BE2C (cell line): ENCODE measurements at regions not wholly inside any gene's neighbourhood (a gene's known extent, or its start where the extent isn't known, plus 50 kb on each side); places are given as distances from the start of the nearest gene placed in this dataset.

Experiments
- DNase-seq: peaks from one replicate; pipeline ENCODE4 v3.0.0-alpha.2; 2020
- H3K27me3 ChIP-seq: fragments of 250-450 bp; sonication (Bioruptor Pico); 2 replicates; pipeline ENCODE4 v1.5.1; 2020; ENCODE audit warnings: mild to moderate bottlenecking
- H3K36me3 ChIP-seq: fragments of 250-450 bp; sonication (Bioruptor Pico); 2 replicates; pipeline ENCODE4 v1.5.1; 2020; ENCODE audit warnings: mild to moderate bottlenecking
- H3K4me1 ChIP-seq: fragments of 250-450 bp; sonication (Bioruptor Pico); 2 replicates; pipeline ENCODE4 v1.5.1; 2020
- H3K4me3 ChIP-seq: 2 replicates; pipeline ENCODE4 v1.5.1; 2011; ENCODE audit warnings: low read depth, low read length
- H3K9me3 ChIP-seq: fragments of 250-450 bp; sonication (Bioruptor Pico); 2 replicates; pipeline ENCODE4 v1.5.1; 2020
- TF ChIP-seq, protein P1 (sequence below): IDR thresholded peaks from 2 replicates; pipeline ENCODE4 v1.5.1; 2012; ENCODE audit warnings: mild to moderate bottlenecking, low read depth, low read length

DNA sequence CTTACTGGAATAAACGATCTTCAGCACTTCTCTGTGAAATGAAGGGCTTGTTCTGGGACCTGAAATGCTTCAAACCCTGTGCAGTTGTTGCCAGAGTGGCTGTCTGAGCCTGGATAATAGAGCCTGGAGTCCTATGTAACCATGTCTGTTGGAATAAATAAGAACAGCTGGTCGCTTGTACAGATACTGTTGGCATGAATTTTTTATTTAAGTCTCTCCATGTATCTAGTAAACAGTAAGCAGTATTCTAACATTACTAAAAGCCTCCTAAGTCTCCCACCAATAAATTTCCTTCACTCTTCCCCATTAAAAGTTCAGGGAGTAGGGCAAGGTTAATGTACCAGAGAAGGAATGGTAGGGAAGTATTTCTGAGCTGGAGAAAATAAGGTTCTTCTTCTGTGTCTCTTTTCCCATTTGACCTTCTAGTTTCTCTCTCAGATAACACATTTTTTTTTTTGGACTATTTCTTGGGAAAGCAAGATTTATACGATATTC, 227.5 kb downstream of the PRL start:
- Histone ChIP-seq H3K9me3 (no peaks in the 10 kb centered on the region), H3K27me3 (no peaks in the 10 kb centered on the region), H3K4me3 (no peak overlapping the region), H3K4me1 (peaks cover 5% of the 10 kb centered on the region), H3K36me3 (no peaks in the 10 kb centered on the region)
- no peak for DNase-seq
- TF ChIP-seq, protein P1, sequence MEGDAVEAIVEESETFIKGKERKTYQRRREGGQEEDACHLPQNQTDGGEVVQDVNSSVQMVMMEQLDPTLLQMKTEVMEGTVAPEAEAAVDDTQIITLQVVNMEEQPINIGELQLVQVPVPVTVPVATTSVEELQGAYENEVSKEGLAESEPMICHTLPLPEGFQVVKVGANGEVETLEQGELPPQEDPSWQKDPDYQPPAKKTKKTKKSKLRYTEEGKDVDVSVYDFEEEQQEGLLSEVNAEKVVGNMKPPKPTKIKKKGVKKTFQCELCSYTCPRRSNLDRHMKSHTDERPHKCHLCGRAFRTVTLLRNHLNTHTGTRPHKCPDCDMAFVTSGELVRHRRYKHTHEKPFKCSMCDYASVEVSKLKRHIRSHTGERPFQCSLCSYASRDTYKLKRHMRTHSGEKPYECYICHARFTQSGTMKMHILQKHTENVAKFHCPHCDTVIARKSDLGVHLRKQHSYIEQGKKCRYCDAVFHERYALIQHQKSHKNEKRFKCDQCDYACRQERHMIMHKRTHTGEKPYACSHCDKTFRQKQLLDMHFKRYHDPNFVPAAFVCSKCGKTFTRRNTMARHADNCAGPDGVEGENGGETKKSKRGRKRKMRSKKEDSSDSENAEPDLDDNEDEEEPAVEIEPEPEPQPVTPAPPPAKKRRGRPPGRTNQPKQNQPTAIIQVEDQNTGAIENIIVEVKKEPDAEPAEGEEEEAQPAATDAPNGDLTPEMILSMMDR, result no peak

DNA sequence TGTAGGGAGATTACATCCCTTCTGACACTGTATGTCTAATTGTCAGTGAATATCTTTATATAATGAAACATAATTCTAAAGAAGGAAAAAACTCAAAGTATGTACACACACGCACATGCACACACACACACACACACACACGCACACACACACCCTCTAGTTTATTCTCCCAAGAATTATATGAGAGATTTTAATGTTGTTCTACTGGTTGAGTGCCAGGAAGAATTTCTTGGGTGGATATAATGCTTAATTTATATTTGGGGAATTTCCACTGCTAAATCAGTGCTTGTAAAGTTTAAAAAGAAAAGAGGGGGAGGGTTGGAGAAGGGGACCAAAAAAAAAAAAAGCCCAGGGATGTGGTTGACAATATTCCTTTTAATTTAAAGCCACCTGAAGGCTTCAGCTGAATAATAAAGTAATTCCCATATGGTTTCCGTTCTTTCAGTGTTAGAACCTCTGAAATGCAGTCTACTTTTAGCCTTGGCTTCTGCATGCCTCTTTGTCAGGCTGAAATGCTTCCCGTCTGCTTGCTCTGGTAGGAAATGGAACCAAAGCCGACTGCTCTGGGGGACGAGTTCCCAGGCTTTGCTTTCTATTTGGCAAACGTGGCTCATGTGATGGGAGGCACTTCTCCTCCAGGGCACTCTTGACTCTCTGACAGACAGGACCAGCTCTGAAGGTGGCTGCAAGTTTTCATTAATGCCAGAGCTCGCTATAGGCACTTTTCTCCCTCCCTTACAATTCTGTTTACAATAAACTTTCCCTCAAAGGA, 225.4 kb downstream of the PRL start:
- TF ChIP-seq, protein P1, result no peak
- peaks cover 5% of the 10 kb centered on the region for H3K4me1 ChIP-seq
- H3K4me3 ChIP-seq, result no peak overlapping the region; the same call in 1 of the 2 replicates
- DNase-seq, result peak; percentile 24
- no peaks in the 10 kb centered on the region for H3K9me3 ChIP-seq
- H3K36me3 ChIP-seq, result no peaks in the 10 kb centered on the region
- H3K27me3 ChIP-seq, result no peaks in the 10 kb centered on the region

DNA sequence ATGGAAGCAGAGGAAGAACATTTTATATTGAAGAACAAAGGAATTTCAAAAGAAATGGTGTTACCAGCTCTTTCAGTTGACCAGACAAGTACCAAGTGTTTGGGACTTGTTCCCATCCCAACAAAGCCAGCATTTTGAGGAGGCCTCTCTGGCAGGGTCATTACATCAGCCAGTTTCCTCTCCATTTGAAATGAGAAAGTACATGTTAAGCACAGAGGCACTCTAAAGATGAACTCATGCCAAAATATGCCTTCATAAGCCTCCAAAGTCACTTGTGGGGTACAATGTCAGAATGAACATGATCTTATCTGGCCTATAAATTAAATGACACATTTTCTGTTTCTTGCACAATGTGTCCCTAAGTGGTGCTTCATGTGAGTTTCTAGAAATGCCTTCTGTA, 223.9 kb downstream of the PRL start:
- DNase-seq, result no peak

DNA sequence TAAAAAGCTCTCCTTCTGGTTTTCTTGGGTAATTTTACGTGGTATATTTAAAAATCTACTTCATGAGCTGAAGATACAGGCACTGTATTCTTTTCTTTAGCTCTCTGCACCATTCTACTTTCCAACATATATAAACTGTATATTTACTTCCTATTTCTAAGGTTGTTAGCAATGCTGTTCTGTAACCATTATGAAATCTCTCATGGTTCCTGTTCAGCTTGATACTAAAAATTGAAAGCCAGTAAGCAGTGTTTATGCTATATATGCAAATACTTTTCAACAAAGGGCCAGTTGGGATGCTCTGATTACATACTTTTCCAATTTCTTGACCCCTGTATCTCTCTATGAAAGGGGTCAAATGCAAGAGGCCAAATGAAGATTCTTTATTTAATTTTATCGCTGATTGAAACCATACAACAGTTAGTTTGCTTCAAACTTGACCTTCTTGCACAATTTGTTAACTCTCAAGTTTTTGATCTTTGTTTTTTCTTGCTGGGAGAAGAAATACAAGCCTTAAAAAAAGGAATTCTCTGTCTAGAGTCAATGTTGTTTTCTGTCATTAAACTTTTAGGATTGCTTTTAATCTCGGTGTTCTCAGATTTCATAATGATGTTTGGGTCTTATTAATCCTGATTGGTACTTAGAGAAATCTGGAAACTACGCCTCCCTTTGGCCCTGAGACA, 223.2 kb downstream of the PRL start:
- Histone ChIP-seq H3K9me3 (no peaks in the 10 kb centered on the region), H3K27me3 (no peaks in the 10 kb centered on the region), H3K36me3 (no peaks in the 10 kb centered on the region), H3K4me3 (no peak overlapping the region), H3K4me1 (peaks cover 12% of the 10 kb centered on the region)
- no peak for DNase-seq
- TF ChIP-seq, protein P1, result no peak

More for the DNA sequence above, 223.9 kb downstream of the PRL start:
- Histone ChIP-seq H3K4me1 (peaks cover 10% of the 10 kb centered on the region), H3K27me3 (no peaks in the 10 kb centered on the region), H3K4me3 (no peak overlapping the region), H3K36me3 (no peaks in the 10 kb centered on the region), H3K9me3 (no peaks in the 10 kb centered on the region)
- TF ChIP-seq, protein P1, result no peak

DNA sequence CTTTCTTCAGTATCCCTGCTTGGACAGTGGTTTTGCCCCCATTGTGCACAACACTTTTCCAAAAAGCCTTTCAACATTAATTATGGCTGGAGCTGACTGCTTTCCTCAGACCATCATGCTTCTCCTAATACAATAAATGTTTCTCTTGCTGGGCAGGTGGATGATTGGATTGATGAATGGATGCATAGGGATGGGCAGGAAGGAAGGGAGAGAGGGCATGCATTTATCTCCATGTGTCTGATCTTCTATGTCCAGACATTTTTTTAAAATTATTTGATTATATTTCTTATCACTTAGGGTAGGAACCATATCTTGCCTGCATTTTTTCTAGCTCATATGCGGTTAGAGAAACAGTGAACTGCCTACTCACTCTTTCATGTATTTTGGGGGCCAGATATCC, 218.5 kb downstream of the PRL start:
- Histone ChIP-seq H3K4me3 (no peak overlapping the region; the same call in 1 of the 2 replicates), H3K9me3 (no peaks in the 10 kb centered on the region), H3K36me3 (no peaks in the 10 kb centered on the region), H3K4me1 (peaks cover 18% of the 10 kb centered on the region), H3K27me3 (no peaks in the 10 kb centered on the region)
- DNase-seq, result peak; percentile 54
- TF ChIP-seq, protein P1, result no peak
